ELF-1 (cell line): ENCODE measurements at regions not wholly inside any gene's neighbourhood (a gene's known extent, or its start where the extent isn't known, plus 50 kb on each side); places are given as distances from the start of the nearest gene placed in this dataset.
"Not testable (repeated sequence)": the region's sequence is repeated elsewhere in the genome, so short reads cannot be mapped to it uniquely, and the experiment has no call there.

Experiments used
- DNase-seq: peaks from one replicate; pipeline ENCODE4 v3.0.0-alpha.2; 2016; ENCODE audit warnings: low read depth, low spot score

GRCh38 chr6:144434308-144434990 is 149.3 kb downstream of the UTRN start:
- no peak for DNase-seq

GRCh38 chr6:144435602-144436426 is 150.7 kb downstream of the UTRN start:
- DNase-seq: no peak

- no peak for DNase-seq
These were observed 152.0 kb downstream of the UTRN start for GRCh38 chr6:144437105-144437504.

GRCh38 chr6:144438103-144438502 is 153.0 kb downstream of the UTRN start:
- DNase-seq: no peak

GRCh38 chr6:144439016-144439415 is 153.9 kb downstream of the UTRN start:
- DNase-seq: no peak

GRCh38 chr6:144441801-144442200 is 156.7 kb downstream of the UTRN start:
- not testable (repeated sequence) for DNase-seq

- DNase-seq: no peak
These were observed 158.0 kb downstream of the UTRN start for GRCh38 chr6:144443157-144443556.

- DNase-seq: no peak
These were observed 162.3 kb downstream of the UTRN start for GRCh38 chr6:144447472-144447871.

GRCh38 chr6:144449218-144449617 is 164.1 kb downstream of the UTRN start:
- DNase-seq: no peak

- DNase-seq: no peak
These were observed 164.9 kb downstream of the UTRN start for GRCh38 chr6:144449911-144450597.

- no peak for DNase-seq
These were observed 175.4 kb downstream of the UTRN start for GRCh38 chr6:144460327-144461095.

- DNase-seq: no peak
These were observed 176.9 kb downstream of the UTRN start for GRCh38 chr6:144462058-144462457.

- DNase-seq: no peak
These were observed 181.6 kb downstream of the UTRN start for GRCh38 chr6:144466716-144467115.

GRCh38 chr6:144467172-144467762 is 182.1 kb downstream of the UTRN start:
- DNase-seq: no peak

- DNase-seq: no peak
These were observed 182.8 kb downstream of the UTRN start for GRCh38 chr6:144467921-144468320.

GRCh38 chr6:144468709-144469108 is 183.6 kb downstream of the UTRN start:
- no peak for DNase-seq

GRCh38 chr6:144469144-144469575 is 184.0 kb downstream of the UTRN start:
- no peak for DNase-seq

- DNase-seq: not testable (repeated sequence)
These were observed 185.1 kb downstream of the UTRN start for GRCh38 chr6:144470201-144470600.

- no peak for DNase-seq
These were observed 186.9 kb downstream of the UTRN start for GRCh38 chr6:144471986-144472385.

- no peak for DNase-seq
These were observed 189.2 kb downstream of the UTRN start for GRCh38 chr6:144474290-144474689.

GRCh38 chr6:144474904-144475303 is 189.8 kb downstream of the UTRN start:
- DNase-seq: no peak
